ENCODE measurements at regions not wholly inside any gene's neighbourhood (a gene's known extent, or its start where the extent isn't known, plus 50 kb on each side); places are given as distances from the start of the nearest gene placed in this dataset.

- POLR2A ChIA-PET: no interaction called here
- Mint-ChIP-seq H3K9me3 (ENCODE audit: insufficient read depth) (peaks cover 42% of the 10 kb centered on the region), H3K27ac (no peak overlapping the region), H3K4me1 (ENCODE audit: low read depth) (no peaks in the 10 kb centered on the region), H3K36me3 (ENCODE audit: low read depth) (no peaks in the 10 kb centered on the region), H3K4me3 (no peak overlapping the region), H3K27me3 (ENCODE audit: low read depth) (no peaks in the 10 kb centered on the region)
- DNase-seq (no peak), ATAC-seq (no peak)
- CTCF ChIA-PET: no interaction called here
Observed at GRCh38 chr16:61596655-61597054, 439.6 kb downstream of the CDH8 start.

GRCh38 chr16:61595605-61596004, 440.6 kb downstream of the CDH8 start:
- no peaks in the 10 kb centered on the region for H3K27me3 Mint-ChIP-seq (ENCODE audit: low read depth)
- H3K36me3 Mint-ChIP-seq (ENCODE audit: low read depth): no peaks in the 10 kb centered on the region
- H3K4me3 Mint-ChIP-seq: no peak overlapping the region
- ATAC-seq (no peak), DNase-seq (no peak)
- CTCF ChIA-PET: no interaction called here
- no peaks in the 10 kb centered on the region for H3K4me1 Mint-ChIP-seq (ENCODE audit: low read depth)
- POLR2A ChIA-PET: no interaction called here
- peaks cover 31% of the 10 kb centered on the region for H3K9me3 Mint-ChIP-seq (ENCODE audit: insufficient read depth)
- no peak overlapping the region for H3K27ac Mint-ChIP-seq

- H3K36me3 Mint-ChIP-seq (ENCODE audit: low read depth): no peaks in the 10 kb centered on the region
- H3K27me3 Mint-ChIP-seq (ENCODE audit: low read depth): no peaks in the 10 kb centered on the region
- no peak for ATAC-seq
- peaks cover 32% of the 10 kb centered on the region for H3K9me3 Mint-ChIP-seq (ENCODE audit: insufficient read depth)
- no peak overlapping the region for H3K4me3 Mint-ChIP-seq
- no peak overlapping the region for H3K27ac Mint-ChIP-seq
- ChIA-PET CTCF (no interaction called here), POLR2A (no interaction called here)
- no peak for DNase-seq
- H3K4me1 Mint-ChIP-seq (ENCODE audit: low read depth): no peaks in the 10 kb centered on the region
Observed at GRCh38 chr16:61590577-61590976, 445.7 kb downstream of the CDH8 start.

GRCh38 chr16:61587526-61587925, 448.7 kb downstream of the CDH8 start:
- ATAC-seq (no peak), DNase-seq (no peak)
- CTCF ChIA-PET: no interaction called here
- Mint-ChIP-seq H3K27me3 (ENCODE audit: low read depth) (no peaks in the 10 kb centered on the region), H3K4me3 (no peak overlapping the region), H3K27ac (no peak overlapping the region), H3K9me3 (ENCODE audit: insufficient read depth) (peaks cover 31% of the 10 kb centered on the region), H3K36me3 (ENCODE audit: low read depth) (no peaks in the 10 kb centered on the region), H3K4me1 (ENCODE audit: low read depth) (no peaks in the 10 kb centered on the region)
- POLR2A ChIA-PET: no interaction called here

GRCh38 chr16:61581417-61582046, 454.7 kb downstream of the CDH8 start:
- H3K9me3 Mint-ChIP-seq (ENCODE audit: insufficient read depth): peaks cover 34% of the 10 kb centered on the region
- DNase-seq (no peak), ATAC-seq (no peak)
- ChIA-PET CTCF (no interaction called here), POLR2A (no interaction called here)
- no peaks in the 10 kb centered on the region for H3K36me3 Mint-ChIP-seq (ENCODE audit: low read depth)
- no peaks in the 10 kb centered on the region for H3K27me3 Mint-ChIP-seq (ENCODE audit: low read depth)
- no peaks in the 10 kb centered on the region for H3K4me1 Mint-ChIP-seq (ENCODE audit: low read depth)
- no peak overlapping the region for H3K27ac Mint-ChIP-seq
- no peak overlapping the region for H3K4me3 Mint-ChIP-seq

- no peaks in the 10 kb centered on the region for H3K36me3 Mint-ChIP-seq (ENCODE audit: low read depth)
- POLR2A ChIA-PET: no interaction called here
- H3K27me3 Mint-ChIP-seq (ENCODE audit: low read depth): no peaks in the 10 kb centered on the region
- H3K9me3 Mint-ChIP-seq (ENCODE audit: insufficient read depth): peaks cover 31% of the 10 kb centered on the region
- H3K4me3 Mint-ChIP-seq: no peak overlapping the region
- CTCF ChIA-PET: no interaction called here
- no peaks in the 10 kb centered on the region for H3K4me1 Mint-ChIP-seq (ENCODE audit: low read depth)
- DNase-seq (no peak), ATAC-seq (no peak)
- H3K27ac Mint-ChIP-seq: no peak overlapping the region
Observed at GRCh38 chr16:61580579-61580978, 455.7 kb downstream of the CDH8 start.

- ATAC-seq: no peak
- H3K9me3 Mint-ChIP-seq (ENCODE audit: insufficient read depth): peaks cover 34% of the 10 kb centered on the region
- POLR2A ChIA-PET: no interaction called here
- no peaks in the 10 kb centered on the region for H3K4me1 Mint-ChIP-seq (ENCODE audit: low read depth)
- DNase-seq: no peak
- H3K36me3 Mint-ChIP-seq (ENCODE audit: low read depth): no peaks in the 10 kb centered on the region
- CTCF ChIA-PET: no interaction called here
- no peak overlapping the region for H3K27ac Mint-ChIP-seq
- no peaks in the 10 kb centered on the region for H3K27me3 Mint-ChIP-seq (ENCODE audit: low read depth)
- H3K4me3 Mint-ChIP-seq: no peak overlapping the region
Observed at GRCh38 chr16:61579195-61579594, 457.0 kb downstream of the CDH8 start.

- Mint-ChIP-seq H3K27ac (no peak overlapping the region), H3K4me1 (ENCODE audit: low read depth) (no peaks in the 10 kb centered on the region), H3K9me3 (ENCODE audit: insufficient read depth) (peaks cover 47% of the 10 kb centered on the region), H3K36me3 (ENCODE audit: low read depth) (no peaks in the 10 kb centered on the region), H3K27me3 (ENCODE audit: low read depth) (no peaks in the 10 kb centered on the region), H3K4me3 (no peak overlapping the region)
- no peak for ATAC-seq
- no peak for DNase-seq
- POLR2A ChIA-PET: no interaction called here
- CTCF ChIA-PET: no interaction called here
Observed at GRCh38 chr16:61576476-61576875, 459.8 kb downstream of the CDH8 start.

GRCh38 chr16:61575617-61576016, 460.6 kb downstream of the CDH8 start:
- Mint-ChIP-seq H3K4me1 (ENCODE audit: low read depth) (no peaks in the 10 kb centered on the region), H3K4me3 (no peak overlapping the region), H3K9me3 (ENCODE audit: insufficient read depth) (peaks cover 48% of the 10 kb centered on the region), H3K27ac (no peak overlapping the region), H3K36me3 (ENCODE audit: low read depth) (no peaks in the 10 kb centered on the region), H3K27me3 (ENCODE audit: low read depth) (no peaks in the 10 kb centered on the region)
- no peak for ATAC-seq
- ChIA-PET POLR2A (no interaction called here), CTCF (no interaction called here)
- DNase-seq: no peak

GRCh38 chr16:61569028-61569427, 467.2 kb downstream of the CDH8 start:
- ATAC-seq (no peak), DNase-seq (no peak)
- Mint-ChIP-seq H3K36me3 (ENCODE audit: low read depth) (no peaks in the 10 kb centered on the region), H3K4me1 (ENCODE audit: low read depth) (no peaks in the 10 kb centered on the region), H3K4me3 (no peak overlapping the region), H3K27ac (no peak overlapping the region), H3K9me3 (ENCODE audit: insufficient read depth) (peaks cover 31% of the 10 kb centered on the region), H3K27me3 (ENCODE audit: low read depth) (no peaks in the 10 kb centered on the region)
- POLR2A ChIA-PET: no interaction called here
- CTCF ChIA-PET: no interaction called here

GRCh38 chr16:61564716-61565115, 471.5 kb downstream of the CDH8 start:
- DNase-seq: no peak
- H3K4me3 Mint-ChIP-seq: no peak overlapping the region
- peaks cover 21% of the 10 kb centered on the region for H3K9me3 Mint-ChIP-seq (ENCODE audit: insufficient read depth)
- H3K27me3 Mint-ChIP-seq (ENCODE audit: low read depth): no peaks in the 10 kb centered on the region
- no peak overlapping the region for H3K27ac Mint-ChIP-seq
- ATAC-seq: no peak
- H3K4me1 Mint-ChIP-seq (ENCODE audit: low read depth): no peaks in the 10 kb centered on the region
- no peaks in the 10 kb centered on the region for H3K36me3 Mint-ChIP-seq (ENCODE audit: low read depth)
- CTCF ChIA-PET: no interaction called here
- POLR2A ChIA-PET: no interaction called here

GRCh38 chr16:61555718-61556441, 480.4 kb downstream of the CDH8 start:
- Mint-ChIP-seq H3K36me3 (ENCODE audit: low read depth) (no peaks in the 10 kb centered on the region), H3K27ac (no peak overlapping the region), H3K4me1 (ENCODE audit: low read depth) (no peaks in the 10 kb centered on the region), H3K9me3 (ENCODE audit: insufficient read depth) (peaks cover 31% of the 10 kb centered on the region), H3K4me3 (no peak overlapping the region), H3K27me3 (ENCODE audit: low read depth) (no peaks in the 10 kb centered on the region)
- ChIA-PET CTCF (no interaction called here), POLR2A (no interaction called here)
- ATAC-seq (no peak), DNase-seq (no peak)

- POLR2A ChIA-PET: no interaction called here
- ATAC-seq: no peak
- peaks cover 20% of the 10 kb centered on the region for H3K9me3 Mint-ChIP-seq (ENCODE audit: insufficient read depth)
Observed at GRCh38 chr16:61549327-61549726, 486.9 kb downstream of the CDH8 start.

More at GRCh38 chr16:61549327-61549726, 486.9 kb downstream of the CDH8 start:
- no peak overlapping the region for H3K4me3 Mint-ChIP-seq
- DNase-seq: no peak
- H3K27ac Mint-ChIP-seq: no peak overlapping the region
- no peaks in the 10 kb centered on the region for H3K36me3 Mint-ChIP-seq (ENCODE audit: low read depth)
- CTCF ChIA-PET: no interaction called here
- H3K4me1 Mint-ChIP-seq (ENCODE audit: low read depth): no peaks in the 10 kb centered on the region
- H3K27me3 Mint-ChIP-seq (ENCODE audit: low read depth): no peaks in the 10 kb centered on the region
